ENCODE measurements at regions not wholly inside any gene's neighbourhood (a gene's known extent, or its start where the extent isn't known, plus 50 kb on each side); places are given as distances from the start of the nearest gene placed in this dataset.
"Not testable (repeated sequence)": the region's sequence is repeated elsewhere in the genome, so short reads cannot be mapped to it uniquely, and the experiment has no call there.

DNA sequence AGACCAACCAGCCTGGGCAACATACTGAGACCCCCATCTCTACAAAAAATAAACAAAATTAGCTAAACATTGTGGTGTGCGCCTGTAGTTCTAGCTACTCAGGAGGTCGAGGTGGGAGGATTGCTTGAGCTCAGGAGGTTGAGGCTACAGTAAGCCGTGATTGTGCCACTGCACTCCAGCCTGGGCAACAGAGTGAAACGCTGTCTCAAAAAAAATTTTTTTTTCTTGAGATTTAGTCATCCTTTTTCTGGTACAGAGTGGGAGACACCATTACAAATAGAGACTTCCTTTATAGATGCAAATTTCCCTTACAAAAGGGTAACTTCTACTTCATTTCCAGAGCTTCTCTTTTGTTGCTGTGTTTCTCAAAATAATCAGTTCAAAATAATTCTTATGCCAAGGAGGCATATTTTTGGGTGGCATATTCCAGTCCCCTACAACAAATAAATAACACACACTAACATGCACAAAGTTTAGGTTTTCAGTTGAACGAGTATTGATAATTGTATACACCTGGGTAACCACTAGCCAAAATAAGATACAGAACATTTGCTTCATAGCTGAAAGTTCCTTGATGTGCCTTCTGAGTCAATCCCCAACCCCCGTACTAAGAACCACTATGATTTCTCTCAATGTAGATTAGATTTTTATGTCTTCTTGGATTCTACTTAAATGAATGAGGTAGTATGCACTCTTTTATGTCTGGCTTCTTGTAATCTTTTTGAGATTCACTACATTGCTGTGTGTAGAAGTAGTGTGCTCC, 248.9 kb upstream of the PROK2 start:
- FAIRE-seq (no peak), DNase-seq (ENCODE audit: insufficient read length, low spot score) (no peak)

DNA sequence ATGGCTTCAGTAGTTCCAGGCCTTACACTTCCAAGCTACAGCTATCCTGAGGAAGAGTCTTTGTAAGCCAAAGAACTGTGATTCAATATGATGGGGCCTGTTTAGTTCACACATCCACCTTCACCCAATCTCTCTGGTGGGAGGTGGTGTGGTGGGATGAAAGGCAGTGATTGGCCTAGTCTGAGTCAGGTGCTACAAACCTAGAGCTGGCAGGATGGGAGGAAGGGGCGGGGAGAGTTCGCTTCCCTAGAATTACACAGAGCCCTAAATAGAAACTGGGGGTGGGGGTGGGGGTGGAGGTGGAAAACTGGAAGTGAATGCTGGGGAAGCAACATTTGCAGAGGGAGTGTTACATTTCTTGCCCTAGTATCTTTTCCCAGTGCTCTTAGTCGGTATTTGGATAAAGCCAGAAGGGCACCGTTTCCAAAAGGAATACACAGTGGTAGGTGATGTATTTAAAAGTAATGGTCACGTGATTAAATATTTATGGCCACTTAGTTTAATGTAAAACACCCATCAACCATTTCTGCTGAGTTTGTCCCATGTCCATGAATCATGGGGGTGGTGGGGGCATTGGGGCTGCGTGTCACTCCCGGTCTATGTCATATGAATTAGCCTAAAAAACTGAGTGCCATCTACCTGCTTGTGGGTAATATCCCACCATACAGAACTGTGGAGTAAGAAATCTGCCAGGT, 247.6 kb upstream of the PROK2 start:
- FAIRE-seq (no peak), DNase-seq (ENCODE audit: insufficient read length, low spot score) (no peak)

DNA sequence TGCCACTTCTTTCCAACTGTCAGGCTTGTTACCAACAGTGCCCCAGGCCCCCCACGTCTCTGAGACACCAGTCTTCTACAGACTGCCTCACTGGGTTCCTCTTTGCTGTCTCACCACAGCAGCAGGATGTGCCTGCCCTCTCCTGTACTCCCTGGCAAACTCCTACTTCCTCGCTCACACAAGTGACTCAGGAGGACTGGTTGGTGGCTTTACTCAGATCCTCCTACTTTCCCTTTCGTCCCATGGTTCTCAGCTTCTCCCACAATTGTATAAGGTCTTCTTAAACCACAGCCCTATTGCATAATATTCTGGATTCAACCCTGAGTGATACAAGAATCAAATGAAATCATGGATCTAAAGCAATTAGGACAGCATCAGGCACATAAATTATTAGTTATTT, 246.6 kb upstream of the PROK2 start:
- no peak for FAIRE-seq
- peak; percentile 19 for DNase-seq (ENCODE audit: insufficient read length, low spot score)

DNA sequence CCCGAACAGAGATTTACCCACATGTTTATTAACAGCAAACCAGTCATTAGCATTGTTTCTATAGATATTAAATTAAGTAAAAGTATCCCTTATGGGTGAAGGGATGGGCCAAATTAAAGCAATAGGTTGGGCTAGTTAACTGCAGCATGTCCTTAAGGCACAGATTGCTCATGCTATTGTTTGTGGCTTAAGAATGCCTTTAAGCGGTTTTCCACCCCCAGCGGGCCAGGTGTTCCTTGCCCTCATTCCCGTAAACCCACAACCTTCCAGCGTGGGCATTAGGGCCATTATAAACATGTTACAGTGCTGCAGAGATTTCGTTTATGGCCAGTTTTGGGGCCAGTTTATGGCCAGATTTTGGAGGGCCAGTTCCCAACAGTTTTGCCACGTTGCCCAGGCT, 245.3 kb upstream of the PROK2 start:
- not testable (repeated sequence) for DNase-seq (ENCODE audit: insufficient read length, low spot score); FAIRE-seq

DNA sequence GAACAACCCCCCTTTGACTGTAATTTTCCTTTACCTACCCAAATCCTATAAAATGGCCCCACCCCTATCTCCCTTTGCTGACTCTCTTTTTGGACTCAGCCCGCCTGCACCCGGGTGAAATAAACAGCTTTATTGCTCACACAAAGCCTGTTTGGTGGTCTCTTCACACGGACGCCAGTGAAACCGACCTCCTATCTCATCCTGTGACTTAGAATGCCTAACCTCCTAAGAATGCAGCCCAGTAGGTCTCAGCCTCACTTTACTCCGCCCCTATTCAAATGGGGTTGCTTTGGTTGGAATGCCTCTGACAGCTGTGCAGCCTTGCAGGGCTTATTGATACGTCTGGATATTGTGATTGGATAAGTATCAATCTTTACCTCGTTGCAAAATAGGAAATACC, 243.8 kb upstream of the PROK2 start:
- FAIRE-seq: peak; percentile 83
- not testable (repeated sequence) for DNase-seq (ENCODE audit: insufficient read length, low spot score)

DNA sequence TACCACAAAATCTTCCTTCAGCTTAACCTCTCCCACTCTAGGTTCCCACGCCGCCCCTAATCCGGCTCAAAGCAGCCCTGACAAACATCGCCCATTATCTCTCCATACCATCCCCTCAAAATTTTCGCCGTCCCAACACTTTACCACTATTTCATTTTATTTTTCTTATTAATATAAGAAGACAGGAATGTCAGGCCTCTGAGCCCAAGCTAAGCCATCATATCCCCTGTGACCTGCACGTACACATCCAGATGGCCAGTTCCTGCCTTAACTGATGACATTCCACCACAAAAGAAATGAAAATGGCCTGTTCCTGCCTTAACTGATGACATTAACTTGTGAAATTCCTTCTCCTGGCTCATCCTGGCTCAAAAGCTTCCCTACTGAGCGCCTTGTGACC, 243.4 kb upstream of the PROK2 start:
- not testable (repeated sequence) for FAIRE-seq; DNase-seq (ENCODE audit: insufficient read length, low spot score)

DNA sequence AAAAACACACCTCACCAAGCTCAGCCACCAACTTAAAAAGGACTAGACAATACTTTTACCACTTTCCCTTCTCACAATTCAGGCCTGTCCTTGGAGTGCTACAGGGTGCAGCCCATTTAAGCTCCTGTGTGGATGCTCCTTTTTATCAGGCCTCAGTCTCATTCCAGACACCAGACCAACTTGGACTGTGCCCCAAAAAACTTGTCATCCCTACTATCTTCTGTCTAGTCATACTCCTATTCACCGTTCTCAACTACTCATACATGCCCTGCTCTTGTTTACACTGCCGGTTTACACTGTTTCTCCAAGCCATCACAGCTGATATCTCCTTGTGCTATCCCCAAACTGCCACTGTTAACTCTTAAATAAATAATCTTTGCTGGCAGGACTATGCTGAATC, 242.8 kb upstream of the PROK2 start:
- not testable (repeated sequence) for DNase-seq (ENCODE audit: insufficient read length, low spot score); FAIRE-seq

DNA sequence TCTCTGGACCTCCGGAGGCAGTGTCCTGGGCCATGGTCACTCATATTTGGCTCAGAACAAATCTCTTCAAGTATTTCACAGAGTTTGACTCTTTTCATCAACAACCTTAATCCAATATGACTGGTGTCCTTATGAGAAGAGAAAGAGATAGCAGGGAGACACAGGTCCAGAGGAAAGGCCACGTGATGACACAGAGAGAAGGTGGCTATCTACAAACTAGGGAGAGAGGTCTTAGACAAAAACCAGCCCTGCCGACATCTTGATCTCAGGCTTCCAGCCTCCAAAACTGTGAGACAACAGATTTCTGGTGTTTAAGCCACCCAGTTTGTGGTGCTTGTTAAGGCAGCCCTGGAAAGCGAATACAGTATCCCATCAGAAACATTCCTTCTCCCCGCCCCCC, 237.1 kb upstream of the PROK2 start:
- DNase-seq (ENCODE audit: insufficient read length, low spot score) (no peak), FAIRE-seq (no peak)

DNA sequence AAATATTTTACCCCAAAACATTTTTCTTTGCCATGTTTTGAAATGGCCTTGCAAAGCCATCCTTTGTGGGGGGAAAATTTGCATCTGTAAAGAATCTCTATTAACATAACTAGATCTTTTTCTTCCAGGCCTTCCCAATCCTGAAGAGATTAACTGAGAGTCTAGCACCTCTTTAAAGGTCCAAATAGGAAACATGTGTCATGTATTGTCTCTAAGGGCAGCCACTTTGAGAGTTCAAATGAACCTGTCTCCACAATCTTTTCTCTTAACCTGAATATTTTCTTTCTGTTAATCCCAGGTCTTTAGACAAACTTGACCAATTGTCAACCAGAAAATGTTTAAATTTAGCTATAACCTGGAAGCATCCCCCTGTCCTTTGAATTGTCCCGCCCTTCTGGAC, 236.6 kb upstream of the PROK2 start:
- DNase-seq (ENCODE audit: insufficient read length, low spot score) (no peak), FAIRE-seq (no peak)

DNA sequence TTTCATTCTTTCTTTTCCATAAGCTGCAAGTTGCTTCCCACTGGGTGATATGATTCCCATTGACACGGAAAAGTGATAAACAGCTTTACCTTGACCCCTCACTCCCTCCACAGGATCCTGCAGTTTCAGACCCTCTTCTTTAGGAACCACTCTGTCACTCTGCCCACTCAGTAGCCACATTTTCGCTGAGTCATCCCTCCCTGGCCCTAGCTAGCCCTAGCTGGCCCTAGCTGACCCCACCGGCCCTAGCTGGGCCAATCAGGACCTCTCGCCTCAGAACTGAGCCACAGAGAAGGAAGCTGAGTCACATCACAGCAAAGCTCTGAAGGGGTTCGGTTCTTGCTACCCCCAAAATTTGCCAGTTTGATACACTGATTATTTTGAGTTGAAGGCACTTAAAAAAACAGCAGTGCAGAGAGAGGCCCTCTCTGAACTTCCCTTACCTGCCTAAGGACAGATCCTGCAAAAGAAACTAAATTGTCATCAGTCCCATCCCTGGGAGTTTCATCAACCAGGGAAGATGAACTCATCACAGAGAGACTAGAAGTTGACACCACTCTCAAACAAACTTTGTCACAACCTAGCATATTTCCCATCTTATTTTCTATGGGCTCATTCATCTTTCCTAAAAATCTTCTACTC, 233.5 kb upstream of the PROK2 start:
- DNase-seq (ENCODE audit: insufficient read length, low spot score) (no peak), FAIRE-seq (no peak)

DNA sequence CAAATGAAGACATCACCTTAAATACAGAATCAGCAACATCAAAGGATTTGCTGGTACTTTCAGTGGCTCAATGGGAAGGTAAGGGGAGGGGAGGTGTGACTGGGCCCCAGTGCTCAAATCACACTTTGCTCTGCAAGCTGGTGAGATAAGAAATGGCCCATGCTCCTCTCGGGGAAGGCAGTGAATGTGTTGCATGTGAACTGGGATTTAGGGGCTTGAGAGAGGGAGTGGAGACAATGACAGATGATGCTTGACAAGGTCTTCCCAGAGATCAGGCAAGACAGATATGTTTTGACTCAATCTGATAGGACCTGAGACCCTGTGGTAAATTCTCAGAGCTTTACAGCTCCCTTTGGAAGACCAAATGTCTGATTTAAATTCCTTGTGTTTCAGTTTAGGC, 233.0 kb upstream of the PROK2 start:
- DNase-seq (ENCODE audit: insufficient read length, low spot score): no peak
- no peak for FAIRE-seq

DNA sequence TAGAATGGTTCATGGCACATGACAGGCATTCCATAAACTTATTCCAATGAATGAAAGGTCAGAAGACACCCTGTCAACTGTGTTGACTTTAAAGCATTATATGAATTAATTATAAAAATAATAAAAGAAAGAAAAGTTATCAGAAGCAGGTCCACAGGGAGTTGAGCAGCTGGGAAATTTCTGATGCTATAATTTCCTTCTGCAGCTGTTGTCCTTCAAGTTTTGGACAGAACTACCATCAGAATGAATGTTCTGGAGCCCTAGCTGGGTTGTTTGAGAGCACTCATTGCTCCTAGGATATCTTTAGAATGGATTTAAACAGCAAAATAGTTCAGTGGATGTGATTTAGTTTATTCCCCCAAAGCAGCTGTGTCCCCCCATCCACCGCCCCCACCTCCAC, 232.4 kb upstream of the PROK2 start:
- FAIRE-seq: no peak
- no peak for DNase-seq (ENCODE audit: insufficient read length, low spot score)

DNA sequence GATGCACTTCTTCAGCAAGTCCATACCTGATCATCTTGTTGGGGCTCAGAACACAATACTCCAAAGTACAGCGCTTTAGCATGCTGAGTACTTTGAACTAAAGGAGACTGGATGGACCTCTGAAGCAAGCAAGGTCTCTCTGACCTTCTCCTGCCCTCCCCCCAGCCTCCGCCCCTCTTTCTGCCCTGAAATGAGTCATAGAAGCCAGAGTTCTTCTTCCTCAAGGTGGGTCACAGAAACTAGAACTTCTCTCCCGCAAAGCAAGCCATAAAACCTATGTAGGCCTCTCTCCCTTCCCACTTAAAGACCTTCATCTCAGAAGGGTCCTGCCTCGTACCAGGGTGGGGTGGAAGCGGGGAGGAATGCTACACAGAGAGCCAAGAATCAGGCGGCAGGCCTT, 230.5 kb upstream of the PROK2 start:
- FAIRE-seq: no peak
- DNase-seq (ENCODE audit: insufficient read length, low spot score): no peak

DNA sequence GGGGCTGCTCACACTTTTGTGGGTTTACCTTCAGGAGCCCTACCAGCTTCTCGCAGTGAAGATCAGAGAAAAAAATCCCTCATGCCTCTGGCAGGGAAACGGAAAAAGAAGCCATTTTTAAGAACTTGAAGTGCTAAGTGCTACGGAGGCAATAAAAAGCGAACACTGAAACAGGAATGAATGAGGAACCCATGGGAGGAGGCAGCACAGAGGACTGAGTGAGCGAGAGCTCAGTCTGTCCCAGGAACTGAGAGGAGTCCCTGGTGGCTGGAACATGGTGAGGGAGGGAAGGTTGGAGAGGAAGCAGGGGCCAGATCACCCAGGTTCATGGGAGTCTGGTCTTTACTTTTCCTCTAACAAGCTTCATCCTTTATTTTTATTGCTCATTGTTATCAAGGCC, 228.1 kb upstream of the PROK2 start:
- no peak for DNase-seq (ENCODE audit: insufficient read length, low spot score)
- no peak for FAIRE-seq

DNA sequence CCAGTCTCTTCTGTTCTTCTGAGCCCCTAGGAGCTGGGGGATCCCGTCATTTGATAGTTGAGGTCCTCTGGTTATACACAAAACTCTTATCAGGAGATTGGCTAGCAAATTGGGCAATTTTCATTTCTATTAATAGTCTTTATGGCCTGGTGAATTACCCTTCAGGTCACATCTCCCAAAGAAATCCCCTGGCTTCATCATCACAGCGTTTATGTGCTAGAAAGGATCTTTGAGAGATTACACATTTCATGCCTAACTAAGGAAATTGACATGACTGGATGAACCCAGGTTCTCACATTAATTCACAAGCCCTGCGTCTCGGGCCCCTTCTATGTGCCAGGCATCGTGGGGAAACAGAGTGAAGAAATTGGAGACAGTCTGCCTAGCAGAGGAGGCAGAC, 227.4 kb upstream of the PROK2 start:
- FAIRE-seq: no peak
- no peak for DNase-seq (ENCODE audit: insufficient read length, low spot score)

DNA sequence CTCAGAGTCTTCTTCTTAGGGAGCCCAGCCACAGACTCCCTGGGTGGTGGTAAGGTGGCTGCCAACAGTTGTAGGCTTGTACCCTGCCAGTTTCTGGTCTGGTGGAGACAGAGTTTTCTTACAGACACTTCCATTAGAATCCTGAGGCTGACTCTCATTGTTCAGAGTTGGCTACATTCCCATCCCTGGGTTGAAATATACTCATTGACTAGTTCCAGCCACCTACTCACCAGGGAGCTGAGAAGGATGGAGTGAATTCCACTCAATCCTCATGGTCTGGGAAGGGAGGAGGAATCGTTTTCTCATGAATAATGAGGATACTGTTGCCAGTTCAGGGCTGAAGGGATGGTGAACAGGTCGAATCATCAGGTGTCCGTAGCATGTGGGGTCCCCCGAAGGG, 226.5 kb upstream of the PROK2 start:
- FAIRE-seq (no peak), DNase-seq (ENCODE audit: insufficient read length, low spot score) (no peak)

DNA sequence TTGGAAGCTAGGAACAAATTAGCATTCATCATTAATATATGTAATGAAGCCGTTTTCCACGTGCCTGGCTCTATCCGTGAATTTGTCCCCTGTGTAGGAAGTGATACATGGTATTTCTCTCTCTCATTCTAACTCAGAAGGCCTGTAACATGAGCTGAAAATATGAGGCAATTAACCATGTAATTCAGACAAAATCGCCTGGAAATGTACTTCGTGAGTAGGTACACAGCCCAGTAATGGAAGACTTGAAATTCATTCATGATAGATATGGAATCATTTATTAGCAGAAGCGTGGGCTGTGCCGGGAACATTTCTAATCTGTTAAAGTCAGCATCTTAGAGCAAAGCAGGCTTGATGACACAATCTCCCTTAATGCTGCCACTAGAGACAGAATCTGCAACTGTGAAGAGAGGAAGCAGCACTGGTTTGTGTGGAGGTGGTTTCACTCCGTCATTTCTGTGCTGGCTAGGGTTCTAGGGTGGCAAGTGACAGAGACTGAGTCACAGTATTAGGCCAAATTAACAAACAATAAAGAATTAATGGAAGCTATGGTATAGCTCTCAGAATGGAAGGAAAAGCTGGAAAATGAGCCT, 225.0 kb upstream of the PROK2 start:
- DNase-seq (ENCODE audit: insufficient read length, low spot score): no peak
- FAIRE-seq: no peak

DNA sequence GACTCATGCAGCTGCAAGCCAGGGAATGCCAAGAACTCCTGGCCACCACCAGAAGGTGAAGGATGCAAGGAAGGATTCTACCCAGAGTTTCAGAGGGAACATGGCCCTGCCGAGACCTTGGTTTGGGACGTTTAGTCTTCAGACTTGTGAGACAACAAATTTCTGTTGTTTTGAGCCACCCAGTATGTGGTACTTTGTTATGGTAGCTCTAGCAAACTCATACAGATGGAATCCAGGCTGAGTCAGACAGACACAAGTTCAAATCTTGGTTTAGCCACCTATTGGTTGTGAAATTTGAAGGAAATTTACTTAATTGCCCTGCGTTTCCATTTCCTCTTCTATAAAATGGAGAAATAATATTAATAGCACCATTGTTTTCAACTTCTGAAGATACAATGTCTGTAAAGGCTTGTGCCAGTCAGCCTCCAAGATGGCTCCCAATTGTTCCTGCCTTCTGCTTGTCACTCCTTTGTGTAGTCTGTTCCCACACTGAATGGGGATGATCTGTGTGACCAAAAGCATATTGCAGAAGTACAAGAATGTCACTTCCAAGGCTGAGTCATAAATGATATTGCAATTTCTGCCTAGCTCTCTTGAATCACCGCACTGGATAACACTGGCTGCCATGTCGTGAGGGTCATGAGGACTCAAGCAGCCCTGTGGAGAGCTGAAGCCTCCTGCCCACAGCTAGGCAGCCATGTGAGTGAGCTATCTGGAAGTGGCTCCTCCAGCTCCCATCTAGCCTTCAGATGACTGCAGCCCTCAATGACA, 223.5 kb upstream of the PROK2 start:
- peak; percentile 9 for FAIRE-seq
- no peak for DNase-seq (ENCODE audit: insufficient read length, low spot score)

DNA sequence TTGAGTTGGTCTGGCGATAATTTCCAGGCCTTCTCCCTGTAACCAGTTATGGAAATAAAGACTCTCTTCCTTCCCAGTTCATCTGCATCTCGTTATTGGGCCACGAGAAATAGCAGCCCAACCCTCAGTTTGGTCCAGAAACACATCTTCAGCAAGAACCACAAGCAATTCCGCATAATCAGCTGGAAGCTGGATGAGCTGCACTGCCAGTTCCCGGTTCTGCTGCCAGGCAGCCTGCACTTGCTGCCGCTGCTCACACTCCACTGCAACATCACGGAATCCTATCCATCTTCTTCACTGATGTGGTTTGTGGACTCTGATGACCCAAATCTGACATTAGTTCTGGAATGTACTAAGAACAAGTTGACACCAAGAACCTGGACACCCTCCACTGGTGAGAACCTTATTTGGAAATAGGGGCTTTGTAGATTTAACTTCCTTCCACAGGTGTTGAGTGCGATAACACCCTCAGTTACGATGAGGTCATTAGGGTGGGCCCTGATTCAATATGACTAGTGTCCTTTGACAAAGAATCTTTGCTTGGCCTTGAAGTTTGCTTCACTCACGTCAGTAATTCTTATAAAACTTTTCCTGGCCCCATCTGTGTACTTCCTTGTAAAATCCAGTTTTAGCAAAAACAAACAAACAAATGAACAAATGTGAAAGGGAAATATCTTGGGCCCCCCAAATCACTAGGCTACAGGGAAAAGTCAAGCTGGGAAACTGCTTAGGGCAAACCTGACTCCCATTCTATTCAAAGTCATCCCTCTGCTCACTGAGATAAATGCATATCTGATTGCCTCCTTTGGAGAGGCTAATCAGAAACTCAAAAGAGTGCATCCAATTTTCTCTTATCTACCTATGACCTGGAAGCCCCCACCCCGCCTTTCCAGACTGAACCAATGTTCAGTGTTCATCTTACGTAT, 221.9 kb upstream of the PROK2 start:
- no peak for FAIRE-seq
- no peak for DNase-seq (ENCODE audit: insufficient read length, low spot score)

Data from HTR-8/SVneo (cell line).